Suprapubic skin (tissue), 4 donors: ENCODE measurements at regions not wholly inside any gene's neighbourhood (a gene's known extent, or its start where the extent isn't known, plus 50 kb on each side); places are given as distances from the start of the nearest gene placed in this dataset.

Experiments
- CTCF ChIP-seq, 2 donors: fragments of 200-600 bp in 1 of 2; fragments of 450-650 bp in 1 of 2; sonication (generic) in 1 of 2; IDR thresholded peaks; one replicate each; pipeline ENCODE4 v1.5.1; 2016 to 2019; ENCODE audit warnings: antibody characterized with exemption in 2 of 2, mild to moderate bottlenecking in 1 of 2, moderate library complexity in 1 of 2
- EP300 ChIP-seq: sonication (generic); formaldehyde crosslinking; IDR thresholded peaks from one replicate; pipeline ENCODE4 v1.6.1; 2017; ENCODE audit warnings: antibody characterized with exemption
- POLR2A ChIP-seq, 2 donors: fragments of 450-650 bp; IDR thresholded peaks; one replicate each; pipeline ENCODE4 v1.6.1; 2017; ENCODE audit warnings: antibody characterized with exemption in 2 of 2, mild to moderate bottlenecking in 2 of 2, moderate library complexity in 2 of 2
- POLR2AphosphoS5 ChIP-seq, 3 donors: sonication (generic); formaldehyde crosslinking; IDR thresholded peaks; one replicate each; pipeline ENCODE4 v1.6.1; 2017; ENCODE audit warnings: antibody characterized with exemption in 3 of 3

- TF ChIP-seq CTCF (IDR thresholded peaks at IDR 0.05) (no peak), POLR2AphosphoS5 (IDR thresholded peaks at IDR 0.05) (no peak), EP300 (no peak), POLR2A (IDR thresholded peaks at IDR 0.05) (no peak)
Observed at GRCh38 chr6:85749236-85749635, 106.5 kb upstream of the SYNCRIP start.
